CD4-positive, alpha-beta T cell treated with Interferon gamma for 1 hour (primary cell): ENCODE measurements at regions not wholly inside any gene's neighbourhood (a gene's known extent, or its start where the extent isn't known, plus 50 kb on each side); places are given as distances from the start of the nearest gene placed in this dataset.
"Not testable (repeated sequence)": the region's sequence is repeated elsewhere in the genome, so short reads cannot be mapped to it uniquely, and the experiment has no call there.

Experiments used
- DNase-seq: peaks from one replicate; pipeline ENCODE4 v3.0.0-alpha.2; 2020

DNA sequence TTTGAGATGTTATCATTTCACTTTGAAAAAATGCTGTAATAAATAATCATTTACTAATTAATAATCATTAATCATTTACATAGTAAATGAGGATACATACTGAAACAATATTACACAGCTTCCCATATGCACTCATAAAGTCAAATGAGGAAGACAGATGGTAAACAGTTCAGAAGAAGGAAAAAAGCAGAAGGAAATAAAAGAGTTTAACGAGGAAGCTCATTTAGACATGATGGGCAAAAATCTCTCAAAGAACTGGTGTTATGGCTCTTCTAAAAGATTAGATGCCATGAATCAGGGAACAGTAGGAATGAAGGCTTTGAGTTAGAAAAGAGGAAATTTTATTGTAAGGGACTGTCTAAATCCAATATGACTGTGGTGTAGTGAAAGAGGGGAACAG is 347.6 kb downstream of the PTPRC start:
- no peak for DNase-seq

DNA sequence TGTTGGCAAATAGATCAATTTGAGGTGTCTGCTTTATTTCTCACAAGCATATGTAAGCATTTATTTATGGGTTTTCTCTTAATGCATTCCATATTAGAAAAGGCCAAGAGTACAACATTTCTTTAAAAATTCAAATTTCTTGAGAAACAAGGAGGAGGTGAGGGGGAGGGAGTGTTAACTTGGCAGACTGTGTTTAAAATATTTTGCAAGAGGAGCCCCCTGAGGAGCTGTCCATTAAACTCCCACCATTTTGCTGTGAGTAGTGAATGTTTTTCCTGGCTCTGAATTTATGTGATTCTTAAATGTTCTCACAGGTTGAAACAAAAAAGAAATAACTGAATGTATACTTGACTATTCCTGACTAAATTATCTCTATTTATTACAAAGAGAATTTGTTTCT is 363.8 kb downstream of the PTPRC start:
- DNase-seq = no peak

DNA sequence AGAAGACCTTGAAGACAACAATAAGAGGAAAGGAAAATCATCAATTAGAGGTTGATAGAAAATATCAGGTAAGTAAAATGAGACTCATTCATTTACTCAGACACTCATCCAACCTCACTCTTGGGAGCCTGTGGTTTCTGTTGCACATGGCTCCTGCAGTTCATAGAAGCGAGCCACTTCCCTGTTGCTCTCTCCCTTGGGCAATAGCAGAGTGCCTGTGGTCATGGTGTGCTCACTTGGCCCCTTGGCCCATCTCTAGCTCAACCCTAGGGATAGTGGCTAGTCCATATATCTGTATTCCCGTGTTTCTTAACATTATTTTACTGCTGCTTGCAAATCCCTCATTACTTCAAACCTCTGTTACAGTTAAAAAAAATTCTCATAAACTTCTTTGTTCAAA is 368.6 kb downstream of the PTPRC start:
- DNase-seq = peak; percentile 7

DNA sequence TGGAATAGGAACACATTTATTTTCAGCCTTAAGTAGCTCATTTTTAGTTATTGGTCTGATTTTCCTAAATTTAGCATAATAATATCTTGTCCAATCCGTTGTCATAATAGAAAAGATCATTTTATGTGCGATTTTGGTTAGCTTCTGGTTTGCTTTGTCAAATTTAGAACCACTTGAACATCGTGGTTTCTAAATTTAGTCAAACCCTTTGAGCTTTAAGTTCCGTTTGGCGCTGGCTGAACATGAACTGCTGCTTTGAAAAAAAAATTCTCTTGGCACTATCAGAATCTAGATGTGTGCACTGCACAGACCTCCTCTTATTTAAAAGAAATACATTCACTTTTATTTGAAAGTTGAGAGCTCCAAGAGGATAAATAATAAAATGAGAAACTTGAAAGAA is 370.6 kb downstream of the PTPRC start:
- no peak for DNase-seq

DNA sequence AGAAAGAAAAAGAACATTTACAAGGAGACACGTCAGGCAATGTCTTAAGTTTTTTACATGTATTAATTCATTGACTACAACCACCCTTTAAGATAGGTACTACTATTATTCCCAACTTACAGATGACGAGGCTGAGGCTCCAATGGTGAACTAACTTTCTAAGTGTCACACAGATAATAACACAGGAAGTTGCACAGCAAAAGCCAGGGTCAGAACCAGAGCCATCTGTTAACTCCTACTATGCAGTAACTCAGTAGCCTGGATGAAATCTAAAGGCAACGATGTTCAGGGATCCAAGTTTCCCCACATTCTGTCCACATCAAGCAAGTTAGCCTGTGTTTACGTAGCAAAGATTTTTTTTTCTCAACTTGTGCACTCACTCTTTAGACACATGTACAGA is 371.7 kb downstream of the PTPRC start:
- DNase-seq = no peak

DNA sequence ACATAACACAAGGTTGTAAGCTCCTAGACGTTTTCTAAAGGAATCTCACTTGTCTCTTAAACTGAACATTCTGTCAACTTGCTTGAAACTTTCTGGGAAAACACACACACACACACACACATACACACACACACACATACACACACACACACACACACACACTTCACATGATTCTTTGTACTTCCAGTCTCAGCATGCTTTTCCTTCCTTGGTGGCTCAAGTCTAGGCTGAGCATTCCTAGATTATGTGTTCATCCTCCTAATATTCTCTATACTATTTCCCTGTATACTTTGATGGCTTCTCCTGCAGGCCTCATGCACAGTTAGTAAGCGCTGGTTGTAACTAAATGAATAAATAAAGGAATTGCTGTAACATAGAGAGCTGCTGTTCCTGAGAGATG is 372.1 kb downstream of the PTPRC start:
- DNase-seq = no peak

DNA sequence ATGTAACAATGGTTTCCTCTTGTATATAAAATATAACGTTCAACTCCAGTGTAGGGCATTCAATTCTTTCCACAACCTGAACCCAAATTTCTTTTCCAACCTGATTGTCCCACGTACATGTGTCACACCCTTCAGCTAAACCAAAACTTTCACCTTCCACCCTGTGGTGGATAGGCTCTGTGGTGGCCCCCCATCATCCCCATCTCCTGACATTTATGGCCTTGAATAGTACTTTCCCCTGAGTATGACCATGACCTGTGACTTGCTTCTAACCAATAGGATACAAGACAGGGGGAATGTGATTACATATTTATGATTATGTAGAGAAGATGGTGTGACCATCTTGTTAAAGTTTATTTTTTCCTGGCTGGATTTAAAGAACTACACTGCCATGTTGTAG is 377.0 kb downstream of the PTPRC start:
- DNase-seq = no peak

DNA sequence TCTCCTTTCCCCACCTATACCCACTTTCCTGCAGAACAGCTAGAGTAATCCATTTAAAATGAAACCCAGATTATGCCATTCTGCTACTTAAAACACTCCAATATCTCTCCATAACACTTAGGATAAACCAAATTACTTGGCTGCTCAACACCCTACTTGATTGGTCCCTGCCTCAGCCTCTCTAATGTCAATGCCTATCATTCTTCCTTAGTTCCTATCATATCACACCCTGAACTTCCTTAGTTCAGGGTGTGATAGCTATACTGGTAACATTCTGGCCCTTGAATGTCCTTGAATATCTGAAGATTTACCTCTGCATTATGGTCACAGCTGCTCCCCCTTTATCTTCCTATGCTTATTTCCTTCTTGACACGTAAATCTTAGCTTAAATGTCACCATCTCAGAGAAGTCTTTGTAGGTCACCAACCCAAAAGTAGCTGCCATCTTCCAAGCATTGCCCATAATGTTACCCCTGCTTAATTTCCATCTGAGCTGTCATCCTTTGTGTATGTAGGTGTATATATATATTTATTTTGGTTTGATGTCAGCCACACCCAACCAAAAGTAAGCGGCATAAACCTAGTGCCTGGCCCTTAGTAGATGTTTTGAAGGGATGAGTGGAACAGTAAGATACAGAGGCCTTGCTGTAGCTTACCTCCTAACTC is 379.8 kb downstream of the PTPRC start:
- DNase-seq = no peak

DNA sequence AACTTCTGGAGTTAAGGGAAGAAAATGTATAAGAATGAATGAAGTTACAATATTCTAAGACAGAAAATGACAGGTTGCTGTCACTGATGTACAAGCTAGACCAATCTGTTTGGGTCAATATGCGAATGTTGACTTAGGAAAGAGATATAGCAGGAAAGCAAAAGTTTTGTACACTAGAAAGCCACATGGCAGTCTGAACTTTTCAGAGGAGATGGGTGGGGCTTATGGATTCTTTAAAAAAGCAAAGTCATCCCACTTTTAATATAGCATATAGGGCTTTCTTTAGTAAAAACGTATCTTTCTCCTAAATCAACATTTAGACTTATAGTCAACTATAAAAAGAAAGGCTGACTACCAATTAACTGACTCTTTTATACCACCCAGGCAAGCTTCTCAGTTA is 381.2 kb downstream of the PTPRC start:
- DNase-seq = no peak

DNA sequence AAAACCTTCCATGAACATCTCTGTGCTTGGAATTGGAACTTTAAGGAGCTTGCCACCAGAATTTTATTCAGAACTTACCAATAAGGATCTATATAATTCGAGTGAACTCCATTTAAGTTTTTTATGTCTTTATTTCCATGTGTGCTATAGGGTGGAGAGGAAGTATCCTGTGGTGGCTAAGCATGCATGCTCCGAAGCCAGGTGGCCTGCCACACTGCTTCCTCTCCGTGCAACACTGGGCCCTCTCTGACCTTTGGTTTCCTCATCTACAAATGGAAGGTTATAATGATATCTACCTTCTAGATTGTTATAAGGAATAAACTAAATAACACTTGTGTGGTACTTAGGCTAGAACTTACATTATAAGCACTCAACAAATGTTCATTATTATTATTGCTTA is 382.1 kb downstream of the PTPRC start:
- DNase-seq = peak; percentile 20

DNA sequence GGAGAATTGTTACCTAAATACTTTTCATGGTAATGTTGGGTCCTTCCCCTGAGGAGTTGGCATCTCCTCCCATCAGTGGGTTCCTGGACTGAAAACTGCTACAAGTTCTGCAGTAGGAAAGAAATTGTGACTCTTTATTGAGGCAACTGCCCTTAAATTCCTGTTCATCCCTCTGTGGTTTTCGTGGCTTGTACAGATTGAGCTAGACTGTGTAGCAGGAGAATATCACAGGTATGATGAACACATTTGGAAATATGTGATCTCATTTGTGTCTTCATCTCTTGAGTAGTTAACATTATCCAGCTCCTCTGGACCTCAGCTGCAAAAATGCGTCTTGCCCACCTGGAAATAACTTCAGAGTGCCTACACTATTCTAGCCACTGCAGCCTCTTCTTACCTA is 390.6 kb downstream of the PTPRC start:
- DNase-seq = no peak

DNA sequence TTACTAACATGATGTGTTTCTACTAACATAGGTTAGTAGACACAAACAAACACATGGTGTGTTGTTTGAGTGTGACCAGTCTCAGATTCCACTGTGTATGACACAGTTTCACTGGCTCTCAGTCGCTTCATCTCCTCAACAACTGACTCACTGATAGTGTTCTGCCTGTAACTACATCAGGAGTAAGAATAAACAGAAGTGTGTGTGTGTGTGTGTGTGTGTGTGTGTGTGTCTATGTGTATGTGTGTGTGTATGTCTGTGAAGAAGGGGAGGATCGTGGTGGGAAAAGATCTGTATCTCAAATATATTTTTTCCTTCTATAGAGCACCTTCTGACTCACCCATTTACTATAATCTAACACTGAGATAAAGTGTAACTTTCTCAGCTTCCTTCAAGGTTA is 391.0 kb downstream of the PTPRC start:
- no peak for DNase-seq

DNA sequence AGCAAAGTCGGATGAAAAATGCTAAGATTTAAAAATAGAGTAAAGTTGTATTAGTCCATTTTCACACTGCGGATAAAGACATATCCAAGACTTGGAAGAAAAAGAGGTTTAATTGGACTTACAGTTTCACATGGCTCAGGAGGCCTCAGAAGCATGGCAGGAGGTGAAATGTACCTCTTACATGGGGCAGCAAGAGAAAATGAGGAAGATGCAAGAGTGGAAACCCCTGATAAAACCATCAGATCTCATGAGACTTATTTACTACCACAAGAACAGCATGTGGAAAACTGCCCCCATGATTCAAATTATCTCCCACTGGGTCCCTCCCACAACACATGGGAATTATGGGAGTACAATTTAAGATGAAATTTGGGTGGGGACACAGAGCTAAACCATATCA is 391.7 kb downstream of the PTPRC start:
- not testable (repeated sequence) for DNase-seq

DNA sequence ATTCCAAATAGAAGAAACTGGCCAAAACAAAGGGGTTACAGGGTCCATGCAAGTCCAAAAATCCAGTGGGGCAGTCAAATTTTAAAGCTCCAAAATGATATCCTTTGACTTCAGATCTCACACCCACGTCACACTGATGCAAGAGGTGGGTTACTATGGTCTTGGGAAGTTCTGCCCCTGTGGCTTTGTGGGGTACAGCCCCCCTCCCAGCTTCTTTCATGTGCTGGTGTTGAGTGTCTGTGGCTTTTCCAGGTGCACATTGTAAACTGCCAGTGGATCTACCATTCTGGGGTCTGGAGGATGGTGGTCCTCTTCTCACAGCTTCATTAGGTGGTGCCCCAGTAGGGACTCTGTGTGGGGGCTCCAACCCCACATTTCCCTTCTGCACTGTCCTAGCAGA is 392.3 kb downstream of the PTPRC start:
- DNase-seq = not testable (repeated sequence)

DNA sequence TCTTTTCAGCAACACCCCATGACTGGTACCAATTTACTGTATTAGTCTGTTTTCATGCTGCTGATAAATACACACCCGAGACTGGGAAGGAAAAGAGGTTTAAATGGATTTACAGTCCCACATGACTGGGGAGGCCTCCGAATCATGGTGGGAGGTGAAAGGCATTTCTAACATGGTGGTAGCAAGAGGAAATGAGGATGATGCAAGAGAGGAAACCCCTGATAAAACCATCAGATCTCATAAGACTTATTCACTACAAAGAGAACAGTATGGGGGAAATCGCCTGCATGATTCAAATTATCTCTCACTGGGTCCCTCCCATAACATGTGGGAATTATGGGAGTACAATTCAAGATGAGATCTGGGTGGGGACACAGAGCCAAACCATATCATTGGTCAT is 393.6 kb downstream of the PTPRC start:
- DNase-seq = not testable (repeated sequence)

DNA sequence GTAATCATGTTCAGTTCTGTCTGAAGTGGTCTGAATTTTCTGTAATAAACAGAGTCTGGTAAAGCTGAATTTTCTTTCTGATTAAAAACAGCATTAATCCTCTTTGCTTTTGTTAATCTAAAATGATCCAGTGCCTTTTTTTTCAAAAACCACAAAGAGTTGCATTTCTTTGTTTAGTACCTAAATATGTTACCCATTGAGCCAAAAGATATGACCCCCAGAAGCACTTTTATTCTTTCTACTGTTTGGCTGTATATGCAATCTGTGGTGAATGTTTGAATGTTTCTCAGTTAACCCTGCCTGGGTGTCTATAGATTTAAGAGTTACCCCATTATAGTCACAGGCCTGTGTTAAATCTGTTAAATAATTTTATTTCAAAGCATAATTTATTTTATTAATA is 394.8 kb downstream of the PTPRC start:
- DNase-seq = no peak

DNA sequence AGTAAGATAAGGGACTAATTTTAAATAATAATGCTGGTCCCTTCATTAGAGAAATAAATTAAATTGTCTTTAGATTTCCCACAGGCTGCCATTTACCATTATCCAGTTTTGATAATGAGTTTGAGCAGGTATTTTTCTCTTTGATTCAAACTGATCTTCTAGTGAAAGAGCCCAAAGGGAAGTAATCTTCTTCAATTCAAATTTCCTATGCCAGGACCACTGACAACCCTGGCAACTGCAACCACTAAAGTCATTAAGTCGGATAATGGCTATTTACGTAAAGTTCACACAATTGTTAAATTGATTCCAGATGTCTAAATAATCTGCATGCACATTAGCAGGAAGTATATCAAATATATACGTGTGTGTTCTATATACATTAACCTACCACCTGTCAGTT is 399.3 kb downstream of the PTPRC start:
- DNase-seq = no peak

DNA sequence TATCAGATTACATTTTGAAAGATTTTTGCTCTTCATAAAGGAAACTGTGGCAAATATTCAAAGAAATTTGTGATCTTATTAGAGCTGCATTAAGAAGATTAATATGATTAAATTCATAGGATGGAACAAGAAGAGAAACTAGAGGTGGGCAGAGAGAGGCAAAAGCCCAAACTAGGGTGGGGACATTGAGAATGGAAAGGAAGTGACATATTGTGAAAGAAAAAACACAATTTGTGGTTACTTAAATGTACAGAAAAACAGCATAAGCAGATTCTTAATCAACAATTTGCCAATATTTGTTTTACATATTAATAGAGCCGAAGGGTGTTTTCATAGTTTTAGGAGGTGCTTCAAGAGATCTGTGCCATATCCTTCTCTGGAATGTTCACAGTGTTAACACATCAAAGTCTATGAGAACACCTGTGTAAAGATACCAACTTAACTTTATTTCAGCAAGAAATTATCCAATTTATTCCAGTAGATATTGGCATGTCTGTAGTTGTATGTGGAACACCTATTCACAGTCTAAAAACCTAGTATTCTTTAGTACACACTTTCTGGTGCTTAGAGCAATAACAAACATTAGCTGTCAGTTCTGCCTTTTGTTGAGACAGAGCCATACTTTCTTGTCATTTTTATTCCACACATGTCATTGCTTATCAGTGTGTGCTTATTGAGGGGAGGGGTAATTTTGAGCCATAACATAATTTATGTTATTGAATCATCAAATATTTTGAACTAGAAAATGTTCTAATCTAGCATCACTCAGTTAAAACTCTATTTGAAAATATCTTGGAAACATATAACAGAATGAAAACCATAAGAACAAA is 401.5 kb downstream of the PTPRC start:
- DNase-seq = no peak

DNA sequence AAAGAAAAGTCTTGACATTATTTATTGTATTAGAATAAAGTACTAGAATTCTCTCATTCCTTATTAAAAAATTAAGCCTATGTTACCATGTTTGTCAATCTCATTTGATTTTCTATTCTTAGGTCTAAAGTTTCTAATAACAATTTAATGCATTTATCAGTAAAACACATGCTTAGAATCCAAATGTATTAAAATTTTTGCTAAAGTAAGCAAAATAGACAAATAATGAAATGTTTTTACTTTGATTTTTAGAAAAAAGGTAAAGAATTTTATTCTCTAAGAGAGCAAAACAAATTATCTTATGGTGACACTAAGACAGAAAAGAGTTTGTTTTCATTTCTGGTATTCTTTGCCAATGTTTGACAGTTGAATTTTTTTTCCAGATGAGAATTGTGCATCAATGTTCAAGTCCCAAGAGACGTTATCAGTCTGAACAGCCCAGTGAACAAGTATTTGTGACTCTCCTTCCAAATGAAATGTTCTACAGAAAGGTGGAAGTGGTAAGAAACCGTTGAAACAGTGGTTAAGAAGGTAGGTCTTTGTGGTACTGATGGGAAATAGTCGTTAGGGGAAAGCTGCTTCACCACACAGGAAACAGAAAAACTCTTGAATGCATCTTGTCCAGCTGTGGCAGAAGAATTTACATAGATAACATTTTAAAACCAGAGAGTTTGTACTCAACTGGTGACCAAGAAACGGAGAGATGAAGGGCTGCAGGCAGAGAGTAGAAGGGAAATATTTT is 402.5 kb downstream of the PTPRC start:
- DNase-seq = no peak

DNA sequence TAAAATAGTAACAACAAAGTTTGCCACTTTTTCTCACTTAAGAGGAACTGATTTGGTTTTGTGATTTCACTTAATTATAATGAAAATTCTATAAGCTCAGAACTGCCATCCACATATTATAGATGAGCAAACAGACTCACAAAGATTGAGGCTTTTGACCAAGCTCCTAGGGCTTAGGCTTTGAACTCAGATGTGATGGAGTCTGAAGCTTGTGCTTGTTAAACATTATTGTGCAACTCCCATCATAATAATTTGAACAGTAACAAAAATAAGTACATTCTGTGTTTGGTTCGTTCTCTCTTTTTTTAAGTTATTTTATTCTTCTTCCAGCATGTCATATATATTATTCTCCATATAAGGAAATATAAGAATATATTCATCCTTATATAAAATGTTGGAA is 403.4 kb downstream of the PTPRC start:
- no peak for DNase-seq

DNA sequence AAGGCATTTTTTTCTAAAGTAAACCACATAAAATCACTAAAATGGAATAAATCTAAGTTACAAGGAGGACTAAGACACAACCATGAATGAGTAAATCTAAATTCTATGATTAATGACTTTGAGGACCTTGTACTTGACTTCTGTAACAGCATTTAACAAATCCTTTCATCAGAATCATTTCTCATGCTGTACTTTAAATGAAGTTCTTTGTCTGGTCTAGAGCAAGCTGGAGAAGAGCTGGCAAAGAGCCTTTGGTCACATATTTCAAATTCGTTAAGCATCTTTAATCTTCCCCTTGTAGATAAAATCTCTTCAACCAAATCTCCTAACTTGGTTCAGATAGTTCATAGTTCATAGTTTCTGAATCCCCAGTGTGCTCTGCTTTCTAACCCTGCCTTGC is 405.4 kb downstream of the PTPRC start:
- no peak for DNase-seq

DNA sequence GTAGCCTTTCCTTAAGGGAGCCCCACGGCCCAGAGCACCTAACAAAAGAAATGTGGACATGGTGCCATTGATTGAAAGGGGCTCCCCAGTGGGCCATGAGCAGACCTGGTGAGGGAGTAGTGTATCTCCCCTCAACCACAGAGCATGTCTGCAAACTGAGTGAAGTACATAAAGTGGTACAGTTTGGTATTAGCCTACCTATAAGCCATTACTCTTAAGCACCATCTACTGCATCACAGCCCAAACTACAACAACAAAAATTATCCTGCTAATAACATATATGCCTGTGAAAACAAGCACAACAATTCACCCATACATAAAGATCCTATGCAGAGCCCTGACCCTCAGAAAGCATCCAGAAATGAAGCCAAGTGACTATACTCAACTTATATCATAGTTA is 407.8 kb downstream of the PTPRC start:
- no peak for DNase-seq

DNA sequence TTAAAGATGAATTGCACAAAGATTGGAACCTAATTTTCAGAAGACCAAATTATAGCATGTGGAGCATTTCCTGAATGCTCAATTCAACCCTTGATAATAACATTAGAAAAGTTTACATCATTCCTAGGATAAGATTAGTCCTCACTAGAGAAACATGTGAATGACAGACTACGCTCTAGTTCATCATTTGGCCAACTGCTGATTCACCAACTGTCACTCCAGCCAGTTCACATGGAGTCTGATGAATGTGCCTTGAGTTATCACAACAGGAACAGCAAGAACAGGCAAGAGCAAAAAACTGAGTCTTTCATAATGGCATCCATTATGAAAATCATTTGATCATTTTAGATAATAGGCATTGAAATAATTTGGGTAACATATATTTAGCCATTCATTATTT is 415.9 kb downstream of the PTPRC start:
- no peak for DNase-seq

DNA sequence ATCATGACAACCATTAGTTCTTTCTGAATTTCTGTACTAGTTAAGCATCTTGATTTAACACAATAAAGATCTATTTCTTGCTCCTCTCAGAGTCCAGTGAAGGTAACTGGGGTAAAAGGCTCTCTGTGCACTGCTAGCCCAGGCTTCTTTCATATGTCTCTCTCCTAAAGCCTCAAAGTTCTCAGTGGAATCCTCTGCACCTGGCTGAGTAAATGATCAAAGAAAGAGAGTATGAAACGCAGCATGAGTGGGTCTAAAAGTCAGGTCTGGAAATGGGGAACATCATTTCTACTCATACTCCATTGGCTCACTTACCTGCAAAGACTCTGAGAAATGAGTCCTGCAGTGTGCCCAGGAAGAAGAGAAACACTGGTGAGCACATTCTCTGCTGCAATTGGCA is 418.5 kb downstream of the PTPRC start:
- DNase-seq = no peak
